ENCODE measurements at regions not wholly inside any gene's neighbourhood (a gene's known extent, or its start where the extent isn't known, plus 50 kb on each side); places are given as distances from the start of the nearest gene placed in this dataset.

GRCh38 chr13:65479692-65480091, 1750.4 kb downstream of the PCDH9 start:
- dilution Hi-C loops (cut with HindIII; ENCODE audit: low sequenced_read_pairs, unreplicated experiment): no loop called here
- Histone ChIP-seq H4K91ac (ENCODE audit: insufficient read depth, low read depth, low read length) (no peak overlapping the region), H3K23ac (ENCODE audit: low read depth, low read length) (no peak overlapping the region), H3K9me3 (ENCODE audit: control insufficient read depth, insufficient read depth, low read length) (no peaks in the 10 kb centered on the region), H2BK5ac (ENCODE audit: low read depth, low read length, poor library complexity, severe bottlenecking) (no peak overlapping the region), H3K4me2 (ENCODE audit: low read depth, low read length) (no peak overlapping the region), H3K9ac (ENCODE audit: low read depth, low read length) (no peak overlapping the region), H2BK15ac (ENCODE audit: low read depth, low read length) (no peak overlapping the region), H3K79me1 (ENCODE audit: low read depth in 1 of 2, low read length in 2 of 2) (no peaks in the 10 kb centered on the region), H3K14ac (replicated peaks; ENCODE audit: low read depth, low read length) (no peak overlapping the region), H3K56ac (ENCODE audit: extremely low read depth, insufficient read depth, low read length) (no peak overlapping the region), H3K4me1 (ENCODE audit: control insufficient read depth, insufficient read depth, low read length) (no peaks in the 10 kb centered on the region), H2AFZ (replicated peaks; ENCODE audit: low read length, poor library complexity) (no peak overlapping the region), H2BK120ac (ENCODE audit: low read depth, low read length) (no peak overlapping the region), H2BK20ac (ENCODE audit: low read depth, low read length) (no peak overlapping the region), H4K8ac (ENCODE audit: low read depth in 2 of 2, low read length in 2 of 2) (no peak overlapping the region), H3K27ac (ENCODE audit: insufficient read depth, low read length) (no peak overlapping the region), H4K20me1 (ENCODE audit: insufficient read depth, low read length) (no peaks in the 10 kb centered on the region), H3K4ac (ENCODE audit: low read depth, low read length) (no peak overlapping the region), H4K5ac (ENCODE audit: low read depth, low read length) (no peak overlapping the region), H3K4me3 (ENCODE audit: insufficient read depth, low read depth, low read length) (no peak overlapping the region), H2AK9ac (replicated peaks; ENCODE audit: low read depth, low read length, poor library complexity) (no peak overlapping the region), H3K27me3 (ENCODE audit: control insufficient read depth, insufficient read depth, low read length) (no peaks in the 10 kb centered on the region), H3K18ac (ENCODE audit: low read depth, low read length) (no peak overlapping the region), H3K36me3 (ENCODE audit: control insufficient read depth, insufficient read depth, low read length) (no peaks in the 10 kb centered on the region), H3K9me1 (ENCODE audit: insufficient read depth, low read length) (no peaks in the 10 kb centered on the region), H2AK5ac (ENCODE audit: low read depth, low read length) (no peak overlapping the region)
- TF ChIP-seq RAD21 (IDR thresholded peaks at IDR 0.05; ENCODE audit: low read length) (no peak), MXI1 (IDR thresholded peaks at IDR 0.05; ENCODE audit: borderline replicate concordance, low read depth, low read length) (no peak), SMC3 (IDR thresholded peaks at IDR 0.05; ENCODE audit: low read depth, low read length) (no peak), FOS (IDR thresholded peaks at IDR 0.05; ENCODE audit: low read depth, low read length) (no peak), CEBPB (IDR thresholded peaks at IDR 0.05; ENCODE audit: low read depth, low read length) (no peak)
- TF ChIP-seq, protein P1, sequence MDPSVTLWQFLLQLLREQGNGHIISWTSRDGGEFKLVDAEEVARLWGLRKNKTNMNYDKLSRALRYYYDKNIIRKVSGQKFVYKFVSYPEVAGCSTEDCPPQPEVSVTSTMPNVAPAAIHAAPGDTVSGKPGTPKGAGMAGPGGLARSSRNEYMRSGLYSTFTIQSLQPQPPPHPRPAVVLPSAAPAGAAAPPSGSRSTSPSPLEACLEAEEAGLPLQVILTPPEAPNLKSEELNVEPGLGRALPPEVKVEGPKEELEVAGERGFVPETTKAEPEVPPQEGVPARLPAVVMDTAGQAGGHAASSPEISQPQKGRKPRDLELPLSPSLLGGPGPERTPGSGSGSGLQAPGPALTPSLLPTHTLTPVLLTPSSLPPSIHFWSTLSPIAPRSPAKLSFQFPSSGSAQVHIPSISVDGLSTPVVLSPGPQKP (IDR thresholded peaks at IDR 0.05; ENCODE audit: borderline replicate concordance, low read depth, low read length): no peak
- TF ChIP-seq, protein P2, sequence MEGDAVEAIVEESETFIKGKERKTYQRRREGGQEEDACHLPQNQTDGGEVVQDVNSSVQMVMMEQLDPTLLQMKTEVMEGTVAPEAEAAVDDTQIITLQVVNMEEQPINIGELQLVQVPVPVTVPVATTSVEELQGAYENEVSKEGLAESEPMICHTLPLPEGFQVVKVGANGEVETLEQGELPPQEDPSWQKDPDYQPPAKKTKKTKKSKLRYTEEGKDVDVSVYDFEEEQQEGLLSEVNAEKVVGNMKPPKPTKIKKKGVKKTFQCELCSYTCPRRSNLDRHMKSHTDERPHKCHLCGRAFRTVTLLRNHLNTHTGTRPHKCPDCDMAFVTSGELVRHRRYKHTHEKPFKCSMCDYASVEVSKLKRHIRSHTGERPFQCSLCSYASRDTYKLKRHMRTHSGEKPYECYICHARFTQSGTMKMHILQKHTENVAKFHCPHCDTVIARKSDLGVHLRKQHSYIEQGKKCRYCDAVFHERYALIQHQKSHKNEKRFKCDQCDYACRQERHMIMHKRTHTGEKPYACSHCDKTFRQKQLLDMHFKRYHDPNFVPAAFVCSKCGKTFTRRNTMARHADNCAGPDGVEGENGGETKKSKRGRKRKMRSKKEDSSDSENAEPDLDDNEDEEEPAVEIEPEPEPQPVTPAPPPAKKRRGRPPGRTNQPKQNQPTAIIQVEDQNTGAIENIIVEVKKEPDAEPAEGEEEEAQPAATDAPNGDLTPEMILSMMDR (conservative IDR thresholded peaks at IDR 0.05; ENCODE audit: low read depth, low read length): no peak
- ATAC-seq (ENCODE audit: low read depth): no peak
- WGBS, 2 experiments (ENCODE audit: extremely low coverage in 2 of 2, insufficient read length in 1 of 2): no CpG with 5 or more reads among the region's 2 CpGs
- POLR2A ChIA-PET (ENCODE audit: unreplicated experiment): no interaction called here
- BruUV-seq (replicated peaks): no TSS peak
- intact Hi-C loops (cut with micrococcal nuclease): no loop called here
- in situ Hi-C loops (cut with MboI; ENCODE audit: low sequenced_read_pairs): no loop called here
- CTCF ChIA-PET: no interaction called here
- DNase-seq: no peak
